ENCODE measurements at regions not wholly inside any gene's neighbourhood (a gene's known extent, or its start where the extent isn't known, plus 50 kb on each side); places are given as distances from the start of the nearest gene placed in this dataset.
A peak's percentile ranks its signal among the peaks of the same experiment; 100 is the strongest.

GRCh38 chr14:34227834-34228649, 234.0 kb downstream of the SPTSSA start:
- Mint-ChIP-seq H3K27me3 (ENCODE audit: insufficient read depth, low read depth) (no peaks in the 10 kb centered on the region), H3K27ac (no peak overlapping the region), H3K4me3 (no peak overlapping the region), H3K4me1 (peaks cover 11% of the 10 kb centered on the region), H3K36me3 (no peaks in the 10 kb centered on the region), H3K9me3 (no peaks in the 10 kb centered on the region)
- H3F3A ChIP-seq (ENCODE audit: low read depth): peaks cover 6% of the 10 kb centered on the region
- peaks cover 4% of the 10 kb centered on the region for H3K27me3 ChIP-seq
- TF ChIP-seq EZH2 (IDR thresholded peaks at IDR 0.05) (no peak), EZH2phosphoT487 (IDR thresholded peaks at IDR 0.05) (no peak)
- TF ChIP-seq, protein P1, sequence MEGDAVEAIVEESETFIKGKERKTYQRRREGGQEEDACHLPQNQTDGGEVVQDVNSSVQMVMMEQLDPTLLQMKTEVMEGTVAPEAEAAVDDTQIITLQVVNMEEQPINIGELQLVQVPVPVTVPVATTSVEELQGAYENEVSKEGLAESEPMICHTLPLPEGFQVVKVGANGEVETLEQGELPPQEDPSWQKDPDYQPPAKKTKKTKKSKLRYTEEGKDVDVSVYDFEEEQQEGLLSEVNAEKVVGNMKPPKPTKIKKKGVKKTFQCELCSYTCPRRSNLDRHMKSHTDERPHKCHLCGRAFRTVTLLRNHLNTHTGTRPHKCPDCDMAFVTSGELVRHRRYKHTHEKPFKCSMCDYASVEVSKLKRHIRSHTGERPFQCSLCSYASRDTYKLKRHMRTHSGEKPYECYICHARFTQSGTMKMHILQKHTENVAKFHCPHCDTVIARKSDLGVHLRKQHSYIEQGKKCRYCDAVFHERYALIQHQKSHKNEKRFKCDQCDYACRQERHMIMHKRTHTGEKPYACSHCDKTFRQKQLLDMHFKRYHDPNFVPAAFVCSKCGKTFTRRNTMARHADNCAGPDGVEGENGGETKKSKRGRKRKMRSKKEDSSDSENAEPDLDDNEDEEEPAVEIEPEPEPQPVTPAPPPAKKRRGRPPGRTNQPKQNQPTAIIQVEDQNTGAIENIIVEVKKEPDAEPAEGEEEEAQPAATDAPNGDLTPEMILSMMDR (IDR thresholded peaks at IDR 0.05): peak; percentile 91
- H3K9me3 ChIP-seq (ENCODE audit: low read depth): no peaks in the 10 kb centered on the region
- DNase-seq (ENCODE audit: low spot score): peak; percentile 87
- H3K79me2 ChIP-seq (ENCODE audit: low read depth): no peaks in the 10 kb centered on the region
- peak overlapping the region; percentile 97 for H2AFZ ChIP-seq (replicated peaks)
- peak overlapping the region; percentile 25 for H3K4me3 ChIP-seq
- H3K36me3 ChIP-seq: no peaks in the 10 kb centered on the region
- H3K9ac ChIP-seq: no peak overlapping the region
- peaks cover 14% of the 10 kb centered on the region for H3K4me1 ChIP-seq
- peak overlapping the region; percentile 70 for H3K4me2 ChIP-seq
- H4K20me1 ChIP-seq (ENCODE audit: low read depth): no peaks in the 10 kb centered on the region
- no peak overlapping the region for H3K27ac ChIP-seq

- Mint-ChIP-seq H3K4me3 (no peak overlapping the region), H3K9me3 (no peaks in the 10 kb centered on the region), H3K4me1 (peaks cover 20% of the 10 kb centered on the region), H3K27me3 (ENCODE audit: insufficient read depth, low read depth) (no peaks in the 10 kb centered on the region), H3K27ac (no peak overlapping the region), H3K36me3 (no peaks in the 10 kb centered on the region)
- H3F3A ChIP-seq (ENCODE audit: low read depth): peaks cover 6% of the 10 kb centered on the region
- H3K9me3 ChIP-seq (ENCODE audit: low read depth): no peaks in the 10 kb centered on the region
- no peaks in the 10 kb centered on the region for H3K79me2 ChIP-seq (ENCODE audit: low read depth)
- H3K4me1 ChIP-seq: peaks cover 34% of the 10 kb centered on the region
- DNase-seq (ENCODE audit: low spot score): no peak
- H3K27ac ChIP-seq: no peak overlapping the region
- peaks cover 4% of the 10 kb centered on the region for H3K27me3 ChIP-seq
- no peaks in the 10 kb centered on the region for H3K36me3 ChIP-seq
- no peaks in the 10 kb centered on the region for H4K20me1 ChIP-seq (ENCODE audit: low read depth)
- no peak overlapping the region for H2AFZ ChIP-seq (replicated peaks)
- H3K4me3 ChIP-seq: no peak overlapping the region
- H3K4me2 ChIP-seq: no peak overlapping the region
- TF ChIP-seq EZH2phosphoT487 (IDR thresholded peaks at IDR 0.05) (no peak), EZH2 (IDR thresholded peaks at IDR 0.05) (no peak)
- TF ChIP-seq, protein P1 (IDR thresholded peaks at IDR 0.05): no peak
- H3K9ac ChIP-seq: no peak overlapping the region
These were observed 237.8 kb downstream of the SPTSSA start for GRCh38 chr14:34224221-34224620.

- Histone ChIP-seq H3K4me3 (no peak overlapping the region), H3F3A (ENCODE audit: low read depth) (peaks cover 5% of the 10 kb centered on the region), H4K20me1 (ENCODE audit: low read depth) (no peaks in the 10 kb centered on the region), H3K9me3 (ENCODE audit: low read depth) (no peaks in the 10 kb centered on the region), H2AFZ (replicated peaks) (no peak overlapping the region), H3K4me1 (peaks cover 34% of the 10 kb centered on the region), H3K4me2 (no peak overlapping the region), H3K27me3 (peaks cover 4% of the 10 kb centered on the region), H3K79me2 (ENCODE audit: low read depth) (no peaks in the 10 kb centered on the region), H3K9ac (no peak overlapping the region), H3K36me3 (no peaks in the 10 kb centered on the region), H3K27ac (no peak overlapping the region)
- Mint-ChIP-seq H3K4me3 (no peak overlapping the region), H3K27me3 (ENCODE audit: insufficient read depth, low read depth) (no peaks in the 10 kb centered on the region), H3K9me3 (no peaks in the 10 kb centered on the region), H3K4me1 (peaks cover 20% of the 10 kb centered on the region), H3K27ac (no peak overlapping the region), H3K36me3 (no peaks in the 10 kb centered on the region)
- DNase-seq (ENCODE audit: low spot score): peak; percentile 20
- TF ChIP-seq EZH2 (IDR thresholded peaks at IDR 0.05) (no peak), EZH2phosphoT487 (IDR thresholded peaks at IDR 0.05) (no peak)
- TF ChIP-seq, protein P1 (IDR thresholded peaks at IDR 0.05): no peak
These were observed 238.5 kb downstream of the SPTSSA start for GRCh38 chr14:34223373-34224148.
